Activated B cell treated with CpG ODN at 0.5 μM for 24 hours (primary cell): ENCODE measurements at regions not wholly inside any gene's neighbourhood (a gene's known extent, or its start where the extent isn't known, plus 50 kb on each side); places are given as distances from the start of the nearest gene placed in this dataset.

Experiments used
- ATAC-seq: fragments of 200-7000 bp; cut with Tn5 transposase; one replicate; pipeline ENCODE4 v1.10.0; 2021; ENCODE audit warnings: low read depth, mild to moderate bottlenecking, moderate library complexity
- CTCF ChIA-PET: fragments of 350-600 bp; sonication (Branson Sonifier 250); formaldehyde crosslinking; loops from one replicate; lab custom pipeline; 2021; ENCODE audit warnings: antibody characterized with exemption; lab: Charles Lee
- POLR2A ChIA-PET: fragments of 350-600 bp; sonication (Branson Sonifier 250); formaldehyde crosslinking; loops from one replicate; lab custom pipeline; 2021; ENCODE audit warnings: antibody characterized with exemption; lab: Charles Lee
- DNase-seq: peaks from one replicate; pipeline ENCODE4 v3.0.0; 2022
- H3K27ac Mint-ChIP-seq: one replicate; pipeline ENCODE4 v1.8.0; 2020; ENCODE audit warnings: mixed read lengths
- H3K27me3 Mint-ChIP-seq: one replicate; pipeline ENCODE4 v1.8.0; 2021; ENCODE audit warnings: mixed read lengths
- H3K36me3 Mint-ChIP-seq: one replicate; pipeline ENCODE4 v1.8.0; 2021; ENCODE audit warnings: low read depth, mixed read lengths
- H3K4me1 Mint-ChIP-seq: one replicate; pipeline ENCODE4 v1.8.0; 2021; ENCODE audit warnings: mixed read lengths
- H3K4me3 Mint-ChIP-seq: one replicate; pipeline ENCODE4 v1.8.0; 2020; ENCODE audit warnings: mild to moderate bottlenecking, mixed read lengths
- H3K9me3 Mint-ChIP-seq: one replicate; pipeline ENCODE4 v1.8.0; 2020; ENCODE audit warnings: mixed read lengths
- CTCF ChIP-seq: fragments of 200-600 bp; IDR thresholded peaks from one replicate; pipeline ENCODE4 v1.8.0; 2022; ENCODE audit warnings: antibody characterized with exemption, mild to moderate bottlenecking
- intact Hi-C: fragments of 100-400 bp; cut with micrococcal nuclease; formaldehyde crosslinking; loops from one replicate; pipeline ENCODE4 v1.15.1; 2024

GRCh38 chr15:98142572-98142971, 182.1 kb downstream of the ARRDC4 start:
- H3K27me3 Mint-ChIP-seq = no peaks in the 10 kb centered on the region
- H3K9me3 Mint-ChIP-seq = no peaks in the 10 kb centered on the region
- intact Hi-C loops = no loop called here
- H3K27ac Mint-ChIP-seq = no peak overlapping the region
- CTCF ChIA-PET = no interaction called here
- peaks cover 19% of the 10 kb centered on the region for H3K4me1 Mint-ChIP-seq
- TF ChIP-seq CTCF = no peak
- POLR2A ChIA-PET = no interaction called here
- no peaks in the 10 kb centered on the region for H3K36me3 Mint-ChIP-seq
- DNase-seq (no peak), ATAC-seq (no peak)
- H3K4me3 Mint-ChIP-seq = no peak overlapping the region

- Mint-ChIP-seq H3K36me3 (no peaks in the 10 kb centered on the region), H3K27ac (no peak overlapping the region), H3K27me3 (no peaks in the 10 kb centered on the region), H3K4me1 (peaks cover 22% of the 10 kb centered on the region), H3K9me3 (no peaks in the 10 kb centered on the region), H3K4me3 (no peak overlapping the region)
- no peak for TF ChIP-seq CTCF
- POLR2A ChIA-PET = no interaction called here
- DNase-seq (no peak), ATAC-seq (no peak)
- CTCF ChIA-PET = no interaction called here
- intact Hi-C loops = no loop called here
Measured at GRCh38 chr15:98143116-98143515, 182.6 kb downstream of the ARRDC4 start.

GRCh38 chr15:98144388-98144787, 183.9 kb downstream of the ARRDC4 start:
- DNase-seq (no peak), ATAC-seq (no peak)
- intact Hi-C loops = no loop called here
- Mint-ChIP-seq H3K27me3 (no peaks in the 10 kb centered on the region), H3K4me3 (no peak overlapping the region), H3K4me1 (peaks cover 22% of the 10 kb centered on the region), H3K36me3 (no peaks in the 10 kb centered on the region), H3K27ac (no peak overlapping the region), H3K9me3 (no peaks in the 10 kb centered on the region)
- POLR2A ChIA-PET = no interaction called here
- no peak for TF ChIP-seq CTCF
- CTCF ChIA-PET = no interaction called here

GRCh38 chr15:98146031-98146820, 185.7 kb downstream of the ARRDC4 start:
- H3K4me1 Mint-ChIP-seq = peaks cover 27% of the 10 kb centered on the region
- H3K9me3 Mint-ChIP-seq = no peaks in the 10 kb centered on the region
- DNase-seq (no peak), ATAC-seq (no peak)
- CTCF ChIA-PET = no interaction called here
- H3K27ac Mint-ChIP-seq = no peak overlapping the region
- TF ChIP-seq CTCF = no peak
- intact Hi-C loops = no loop called here
- H3K4me3 Mint-ChIP-seq = no peak overlapping the region
- no peaks in the 10 kb centered on the region for H3K27me3 Mint-ChIP-seq
- POLR2A ChIA-PET = no interaction called here
- H3K36me3 Mint-ChIP-seq = no peaks in the 10 kb centered on the region

GRCh38 chr15:98147415-98147814, 186.9 kb downstream of the ARRDC4 start:
- intact Hi-C loops = no loop called here
- Mint-ChIP-seq H3K36me3 (no peaks in the 10 kb centered on the region), H3K4me1 (peaks cover 27% of the 10 kb centered on the region), H3K4me3 (no peak overlapping the region), H3K9me3 (no peaks in the 10 kb centered on the region), H3K27me3 (no peaks in the 10 kb centered on the region), H3K27ac (no peak overlapping the region)
- TF ChIP-seq CTCF = no peak
- ChIA-PET POLR2A (no interaction called here), CTCF (no interaction called here)
- DNase-seq (no peak), ATAC-seq (peak; percentile 18)
